ENCODE measurements at regions not wholly inside any gene's neighbourhood (a gene's known extent, or its start where the extent isn't known, plus 50 kb on each side); places are given as distances from the start of the nearest gene placed in this dataset.

DNA sequence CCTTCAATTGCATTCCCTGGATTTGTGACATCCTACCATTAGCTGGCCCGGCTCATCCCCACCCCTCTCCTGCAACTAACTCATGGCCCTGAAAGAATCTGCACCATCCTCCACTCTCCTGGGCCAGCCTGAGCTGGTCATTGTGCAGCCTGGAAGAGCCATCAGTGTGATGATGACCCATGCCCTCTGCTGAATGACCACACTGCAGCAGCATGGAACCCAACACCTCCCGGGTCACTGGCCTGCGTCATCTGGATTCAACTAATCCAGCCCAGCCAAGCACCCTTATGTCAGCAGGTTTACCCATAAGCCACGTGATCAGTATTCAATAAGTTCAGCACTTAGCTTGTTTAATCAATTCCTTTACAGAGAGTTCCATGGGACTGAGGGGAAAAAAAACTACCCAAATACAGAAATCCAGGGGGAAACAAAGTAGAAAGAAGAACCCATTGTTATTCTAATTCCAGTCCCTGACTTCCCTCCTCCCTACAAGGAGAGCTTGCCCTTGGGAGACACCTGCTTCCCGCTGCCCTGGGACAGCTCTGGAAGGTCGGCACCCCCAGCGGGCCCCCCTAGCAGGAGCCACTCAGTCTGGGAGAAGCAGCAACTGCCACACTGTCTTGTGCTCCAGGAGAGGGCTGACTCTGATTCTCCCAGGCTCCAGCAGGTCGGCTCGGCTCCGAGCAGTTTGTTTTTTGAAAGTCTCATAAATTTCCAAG lies 309.1 kb upstream of the TLE3 start:
- intact Hi-C loops (cut with DNase I): no loop called here
- no peaks in the 10 kb centered on the region for H3K9me3 ChIP-seq
- no peaks in the 10 kb centered on the region for H3K4me1 ChIP-seq
- H3K27me3 ChIP-seq: no peaks in the 10 kb centered on the region
- H3K36me3 ChIP-seq: no peaks in the 10 kb centered on the region
- ATAC-seq: no peak
- FAIRE-seq: no peak
- H3K4me3 ChIP-seq: no peak overlapping the region
- no peak for DNase-seq
- WGBS, 2 donors: 57 to 58% methylated on average over 10 of the region's 10 CpGs
- H3K27ac ChIP-seq: no peak overlapping the region
- TF ChIP-seq, protein P1, sequence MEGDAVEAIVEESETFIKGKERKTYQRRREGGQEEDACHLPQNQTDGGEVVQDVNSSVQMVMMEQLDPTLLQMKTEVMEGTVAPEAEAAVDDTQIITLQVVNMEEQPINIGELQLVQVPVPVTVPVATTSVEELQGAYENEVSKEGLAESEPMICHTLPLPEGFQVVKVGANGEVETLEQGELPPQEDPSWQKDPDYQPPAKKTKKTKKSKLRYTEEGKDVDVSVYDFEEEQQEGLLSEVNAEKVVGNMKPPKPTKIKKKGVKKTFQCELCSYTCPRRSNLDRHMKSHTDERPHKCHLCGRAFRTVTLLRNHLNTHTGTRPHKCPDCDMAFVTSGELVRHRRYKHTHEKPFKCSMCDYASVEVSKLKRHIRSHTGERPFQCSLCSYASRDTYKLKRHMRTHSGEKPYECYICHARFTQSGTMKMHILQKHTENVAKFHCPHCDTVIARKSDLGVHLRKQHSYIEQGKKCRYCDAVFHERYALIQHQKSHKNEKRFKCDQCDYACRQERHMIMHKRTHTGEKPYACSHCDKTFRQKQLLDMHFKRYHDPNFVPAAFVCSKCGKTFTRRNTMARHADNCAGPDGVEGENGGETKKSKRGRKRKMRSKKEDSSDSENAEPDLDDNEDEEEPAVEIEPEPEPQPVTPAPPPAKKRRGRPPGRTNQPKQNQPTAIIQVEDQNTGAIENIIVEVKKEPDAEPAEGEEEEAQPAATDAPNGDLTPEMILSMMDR (IDR thresholded peaks at IDR 0.05): no peak

DNA sequence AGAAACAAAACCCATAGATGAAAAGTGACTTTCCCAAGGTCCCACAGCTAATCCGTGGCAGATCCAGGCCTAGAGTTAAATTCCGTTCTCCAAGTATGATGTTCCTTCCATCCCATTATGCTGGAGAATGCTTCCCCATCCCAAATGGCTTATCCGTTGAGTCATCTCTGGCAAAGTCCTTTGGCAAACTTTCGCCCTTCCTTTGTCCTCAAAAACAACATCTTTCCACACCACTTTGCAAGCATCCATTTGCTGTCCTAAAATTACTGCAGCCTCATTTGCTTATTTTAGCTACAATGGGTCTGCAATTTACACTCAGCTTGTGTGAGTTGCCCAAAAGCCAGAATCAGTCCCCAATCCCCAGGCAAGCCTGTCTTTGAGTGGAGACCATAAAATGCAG lies 304.0 kb upstream of the TLE3 start:
- intact Hi-C loops (cut with DNase I): no loop called here
- 83 to 89% methylated on average over 4 of the region's 4 CpGs for WGBS, 2 donors
- no peak for DNase-seq
- no peak for FAIRE-seq
- no peak overlapping the region for H3K4me3 ChIP-seq
- no peak overlapping the region for H3K27ac ChIP-seq
- H3K4me1 ChIP-seq: no peaks in the 10 kb centered on the region
- TF ChIP-seq, protein P1 (IDR thresholded peaks at IDR 0.05): no peak
- no peaks in the 10 kb centered on the region for H3K36me3 ChIP-seq
- no peaks in the 10 kb centered on the region for H3K9me3 ChIP-seq
- H3K27me3 ChIP-seq: no peaks in the 10 kb centered on the region
- peak in 1 of 4 donors; percentile 18 for ATAC-seq

DNA sequence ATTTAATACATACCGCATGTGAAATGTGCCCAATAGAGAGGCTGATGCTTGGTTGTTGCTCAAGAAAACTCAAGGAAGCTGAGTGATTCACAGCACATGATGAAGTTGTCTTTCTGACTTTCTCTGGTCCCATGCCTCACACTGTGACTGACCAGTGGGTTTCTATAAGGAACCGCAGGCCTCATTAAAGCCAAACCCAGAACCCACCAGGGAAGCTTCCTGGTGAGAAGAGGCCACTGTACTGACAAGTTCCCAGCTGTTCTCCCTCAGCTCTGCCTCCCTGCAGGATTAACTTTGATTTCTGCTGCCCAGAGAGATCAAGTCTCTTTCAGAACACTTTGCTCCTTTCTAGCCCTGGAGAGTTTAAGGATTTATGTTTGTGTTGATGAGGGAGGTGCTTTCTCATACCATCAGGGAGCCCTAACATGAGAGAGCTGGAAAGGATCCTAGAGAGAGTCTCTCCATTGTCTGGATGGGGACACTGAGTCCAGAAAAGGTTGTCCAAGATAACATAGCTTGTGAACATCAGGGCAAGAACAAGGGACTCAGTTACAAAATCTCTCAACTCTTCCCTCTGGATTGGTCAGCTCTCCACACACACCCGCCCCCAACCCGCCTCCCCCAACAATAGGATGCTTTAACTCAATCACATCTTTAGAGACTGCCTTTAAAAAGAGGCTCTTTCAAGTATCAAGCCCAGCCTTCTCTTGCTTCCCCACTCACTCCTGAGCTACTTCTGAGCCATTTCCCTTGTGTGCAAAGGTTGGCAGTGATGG lies 303.2 kb upstream of the TLE3 start:
- 89 to 96% methylated on average over 4 of the region's 4 CpGs for WGBS, 2 donors
- no peak for FAIRE-seq

DNA sequence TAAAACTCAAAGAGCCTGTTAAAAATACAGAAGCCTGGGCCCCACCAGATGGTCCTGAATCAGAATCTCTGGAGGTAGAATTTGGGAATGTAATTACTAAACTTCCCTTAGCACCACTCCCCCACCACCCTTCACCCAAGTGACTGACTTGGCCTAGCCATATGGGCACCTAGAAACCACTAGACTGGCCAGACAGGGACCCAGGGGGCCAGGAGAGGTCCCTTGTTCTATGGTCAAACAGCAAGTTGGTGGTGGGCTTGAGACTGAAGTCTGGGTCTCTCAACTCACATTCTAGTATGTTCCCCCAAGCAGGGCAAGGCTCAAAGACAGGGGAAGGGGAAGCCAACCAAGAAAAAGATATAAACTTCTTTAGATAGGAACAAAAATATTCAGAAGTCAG lies 301.5 kb upstream of the TLE3 start:
- TF ChIP-seq, protein P1 (IDR thresholded peaks at IDR 0.05): no peak
- Histone ChIP-seq H3K9me3 (no peaks in the 10 kb centered on the region), H3K4me1 (no peaks in the 10 kb centered on the region), H3K36me3 (no peaks in the 10 kb centered on the region), H3K27ac (no peak overlapping the region), H3K4me3 (no peak overlapping the region), H3K27me3 (no peaks in the 10 kb centered on the region)
- intact Hi-C loops (cut with DNase I): no loop called here
- DNase-seq (no peak), ATAC-seq (no peak), FAIRE-seq (no peak)

More for the DNA sequence above, 303.2 kb upstream of the TLE3 start:
- H3K27ac ChIP-seq: no peak overlapping the region
- H3K4me1 ChIP-seq: no peaks in the 10 kb centered on the region
- no peak for DNase-seq
- TF ChIP-seq, protein P1 (IDR thresholded peaks at IDR 0.05): no peak
- ATAC-seq: peak in 1 of 4 donors; percentile 28
- H3K36me3 ChIP-seq: no peaks in the 10 kb centered on the region
- no peaks in the 10 kb centered on the region for H3K9me3 ChIP-seq
- intact Hi-C loops (cut with DNase I): no loop called here
- no peaks in the 10 kb centered on the region for H3K27me3 ChIP-seq
- H3K4me3 ChIP-seq: no peak overlapping the region

DNA sequence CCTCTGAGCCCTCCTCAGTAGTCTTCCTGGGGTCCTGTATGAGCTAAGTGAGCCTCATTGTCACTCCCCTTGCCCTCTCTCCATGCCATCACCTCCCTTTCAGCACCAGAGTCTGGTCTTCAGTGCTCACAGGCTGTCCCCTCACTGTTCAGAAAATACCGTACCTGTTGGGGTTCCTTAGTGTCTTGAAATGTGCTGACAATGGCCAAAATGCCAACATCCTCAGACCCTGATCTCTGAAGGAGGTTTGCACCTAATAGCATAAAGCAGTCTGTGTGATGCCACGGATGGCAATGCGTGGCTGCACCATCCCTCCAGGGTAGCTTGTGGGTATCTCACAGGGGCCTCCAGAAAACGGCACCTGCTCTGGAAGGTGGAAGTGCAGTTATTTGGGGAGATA lies 301.0 kb upstream of the TLE3 start:
- TF ChIP-seq, protein P1 (IDR thresholded peaks at IDR 0.05): no peak
- H3K4me1 ChIP-seq: no peaks in the 10 kb centered on the region
- ATAC-seq (no peak), DNase-seq (no peak), FAIRE-seq (no peak)
- H3K4me3 ChIP-seq: no peak overlapping the region
- H3K36me3 ChIP-seq: no peaks in the 10 kb centered on the region
- WGBS, 2 donors: 95 to 96% methylated on average over 4 of the region's 4 CpGs
- no peaks in the 10 kb centered on the region for H3K9me3 ChIP-seq
- intact Hi-C loops (cut with DNase I): no loop called here
- no peaks in the 10 kb centered on the region for H3K27me3 ChIP-seq
- H3K27ac ChIP-seq: no peak overlapping the region
